Stimulated activated CD4-positive, alpha-beta T cell treated with anti-CD3 and anti-CD28 coated beads, Interleukin-1b, Interleukin-23, amount 100 ng/mL, for 48 hours (primary cell): ENCODE measurements at regions not wholly inside any gene's neighbourhood (a gene's known extent, or its start where the extent isn't known, plus 50 kb on each side); places are given as distances from the start of the nearest gene placed in this dataset.

Experiments used
- DNase-seq: peaks from one replicate; pipeline ENCODE4 v3.0.0-alpha.2; 2020

GRCh38 chr16:64449506-64449905 is 672.4 kb downstream of the CDH11 start:
- no peak for DNase-seq

- DNase-seq = no peak
Observed at GRCh38 chr16:64445649-64446048, 676.2 kb downstream of the CDH11 start.

- no peak for DNase-seq
Observed at GRCh38 chr16:64445245-64445644, 676.6 kb downstream of the CDH11 start.

- no peak for DNase-seq
Observed at GRCh38 chr16:64440421-64440831, 681.4 kb downstream of the CDH11 start.

GRCh38 chr16:64440005-64440404 is 681.9 kb downstream of the CDH11 start:
- DNase-seq = no peak

- no peak for DNase-seq
Observed at GRCh38 chr16:64437706-64438324, 684.0 kb downstream of the CDH11 start.

- DNase-seq = no peak
Observed at GRCh38 chr16:64434526-64435069, 687.3 kb downstream of the CDH11 start.

- DNase-seq = no peak
Observed at GRCh38 chr16:64428463-64429113, 693.3 kb downstream of the CDH11 start.

- DNase-seq = no peak
Observed at GRCh38 chr16:64426131-64426666, 695.7 kb downstream of the CDH11 start.

- DNase-seq = no peak
Observed at GRCh38 chr16:64425381-64425780, 696.5 kb downstream of the CDH11 start.

GRCh38 chr16:64422259-64422658 is 699.6 kb downstream of the CDH11 start:
- no peak for DNase-seq

- DNase-seq = no peak
Observed at GRCh38 chr16:64421515-64421914, 700.3 kb downstream of the CDH11 start.

- DNase-seq = no peak
Observed at GRCh38 chr16:64419832-64420231, 702.0 kb downstream of the CDH11 start.

- DNase-seq = no peak
Observed at GRCh38 chr16:64417711-64418227, 704.1 kb downstream of the CDH11 start.

GRCh38 chr16:64416216-64417005 is 705.5 kb downstream of the CDH11 start:
- DNase-seq = no peak

- no peak for DNase-seq
Observed at GRCh38 chr16:64412578-64413280, 709.1 kb downstream of the CDH11 start.

- no peak for DNase-seq
Observed at GRCh38 chr16:64410306-64410705, 711.6 kb downstream of the CDH11 start.

GRCh38 chr16:64409783-64410210 is 712.1 kb downstream of the CDH11 start:
- no peak for DNase-seq

- no peak for DNase-seq
Observed at GRCh38 chr16:64408699-64409098, 713.2 kb downstream of the CDH11 start.

GRCh38 chr16:64406770-64407181 is 715.1 kb downstream of the CDH11 start:
- DNase-seq = no peak

- no peak for DNase-seq
Observed at GRCh38 chr16:64403352-64403751, 718.5 kb downstream of the CDH11 start.

GRCh38 chr16:64398793-64399192 is 723.1 kb downstream of the CDH11 start:
- no peak for DNase-seq
